Pancreas (tissue), 10 donors: ENCODE measurements at regions not wholly inside any gene's neighbourhood (a gene's known extent, or its start where the extent isn't known, plus 50 kb on each side); places are given as distances from the start of the nearest gene placed in this dataset.

Experiments
- ATAC-seq, 4 donors: fragments of 200-7000 bp; cut with Tn5 transposase; one replicate each; pipeline versions ENCODE4 v1.8.0 to v1.9.1; 2020; ENCODE audit warnings: mild to moderate bottlenecking in 4 of 4, moderate library complexity in 4 of 4
- DNase-seq, 6 donors: peaks; one replicate each; pipeline ENCODE4 v3.0.0-alpha.2; 2020
- FAIRE-seq: peaks from 2 replicates; lab custom pipeline; 2012; peaks lifted over from hg19 to GRCh38; lab: Jason Lieb, UNC
- H3K27ac ChIP-seq, 4 donors: fragments of 200-600 bp; sonication (generic); 1 replicate in 3 of 4; 2 replicates in 1 of 4; pipeline versions ENCODE4 v1.5.0 to v1.8.0; 2020
- H3K27me3 ChIP-seq, 4 donors: fragments of 200-600 bp; one replicate each; pipeline ENCODE4 v1.8.0; 2021
- H3K36me3 ChIP-seq, 3 donors: fragments of 200-600 bp; sonication (generic) in 1 of 3; one replicate each; pipeline versions ENCODE4 v1.5.0 to v1.8.0; 2020 to 2021
- H3K4me1 ChIP-seq, 3 donors: fragments of 200-600 bp; one replicate each; pipeline ENCODE4 v1.8.0; 2021
- H3K4me3 ChIP-seq, 4 donors: fragments of 200-600 bp; sonication (generic) in 2 of 4; one replicate each; pipeline versions ENCODE4 v1.5.0 to v1.8.0; 2020 to 2021
- H3K9me3 ChIP-seq, 4 donors: fragments of 200-600 bp; one replicate each; pipeline ENCODE4 v1.8.0; 2021
- WGBS, 2 donors: extraction: QIAGEN DNeasy Blood & Tissue Kit; methylation state at CpG; one replicate each; pipeline ENCODE4 v1.1.7; 2013; 5-methylcytosine and 5-hydroxymethylcytosine counted together
- intact Hi-C, 3 donors: fragments of 100-400 bp; cut with DNase I; formaldehyde crosslinking; loops; one replicate each; pipeline versions ENCODE4 v1.11.1 to v1.14.2; 2022
- TF ChIP-seq, protein P1 (sequence below), 4 donors: fragments of 200-600 bp; sonication (generic) in 3 of 4; IDR thresholded peaks; one replicate each; pipeline versions ENCODE4 v1.5.0 to v1.8.0; 2021; ENCODE audit warnings: antibody characterized with exemption in 4 of 4
- donor health status: healthy with polysubstance abuse.
- donor health status: DM: no; HTN: no; CAD: no; lungs with moderate emphysema.
- donor health status: DM: no; HTN: no; CAD: no.
- donor health status: control.
- donor health status: control.
- donor health status: Bipolar disorder and iron deficiency.
- donor health status: DM: yes; HTN: yes; CAD: no.
- donor health status: DM: no; HTN: no; CAD: no.
- donor health status: DM: no; HTN: no; CAD: no.
- donor health status: DM: yes; HTN: yes; CAD: no.

DNA sequence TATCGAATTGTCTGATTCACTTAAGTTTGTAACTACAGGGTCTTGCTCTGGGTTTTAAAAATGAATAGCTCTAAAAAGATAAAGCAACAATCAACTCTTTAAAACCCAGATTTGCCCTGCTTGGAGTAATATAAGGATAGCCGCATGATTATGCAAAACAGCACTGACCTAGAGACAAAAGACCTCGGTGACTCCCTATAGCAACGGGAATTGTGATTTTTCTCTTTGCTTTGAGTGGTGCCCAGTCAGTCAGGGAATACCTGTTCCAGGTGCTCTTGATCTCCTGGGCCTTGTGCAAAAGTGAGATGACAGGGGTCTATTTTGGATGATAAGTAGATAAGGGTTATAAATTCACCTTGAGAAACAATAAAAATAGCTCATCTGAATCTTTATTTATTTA lies 336.3 kb upstream of the NOX3 start:
- intact Hi-C loops = no loop called here
- Histone ChIP-seq H3K27ac (no peak overlapping the region), H3K4me1 (no peaks in the 10 kb centered on the region), H3K9me3 (no peaks in the 10 kb centered on the region), H3K4me3 (no peak overlapping the region), H3K27me3 (no peaks in the 10 kb centered on the region), H3K36me3 (no peaks in the 10 kb centered on the region)
- TF ChIP-seq, protein P1, sequence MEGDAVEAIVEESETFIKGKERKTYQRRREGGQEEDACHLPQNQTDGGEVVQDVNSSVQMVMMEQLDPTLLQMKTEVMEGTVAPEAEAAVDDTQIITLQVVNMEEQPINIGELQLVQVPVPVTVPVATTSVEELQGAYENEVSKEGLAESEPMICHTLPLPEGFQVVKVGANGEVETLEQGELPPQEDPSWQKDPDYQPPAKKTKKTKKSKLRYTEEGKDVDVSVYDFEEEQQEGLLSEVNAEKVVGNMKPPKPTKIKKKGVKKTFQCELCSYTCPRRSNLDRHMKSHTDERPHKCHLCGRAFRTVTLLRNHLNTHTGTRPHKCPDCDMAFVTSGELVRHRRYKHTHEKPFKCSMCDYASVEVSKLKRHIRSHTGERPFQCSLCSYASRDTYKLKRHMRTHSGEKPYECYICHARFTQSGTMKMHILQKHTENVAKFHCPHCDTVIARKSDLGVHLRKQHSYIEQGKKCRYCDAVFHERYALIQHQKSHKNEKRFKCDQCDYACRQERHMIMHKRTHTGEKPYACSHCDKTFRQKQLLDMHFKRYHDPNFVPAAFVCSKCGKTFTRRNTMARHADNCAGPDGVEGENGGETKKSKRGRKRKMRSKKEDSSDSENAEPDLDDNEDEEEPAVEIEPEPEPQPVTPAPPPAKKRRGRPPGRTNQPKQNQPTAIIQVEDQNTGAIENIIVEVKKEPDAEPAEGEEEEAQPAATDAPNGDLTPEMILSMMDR (IDR thresholded peaks at IDR 0.05) = no peak
- FAIRE-seq = no peak
- DNase-seq = no peak
- ATAC-seq = no peak
- 67 to 79% methylated on average over 4 of the region's 4 CpGs for WGBS, 2 donors

DNA sequence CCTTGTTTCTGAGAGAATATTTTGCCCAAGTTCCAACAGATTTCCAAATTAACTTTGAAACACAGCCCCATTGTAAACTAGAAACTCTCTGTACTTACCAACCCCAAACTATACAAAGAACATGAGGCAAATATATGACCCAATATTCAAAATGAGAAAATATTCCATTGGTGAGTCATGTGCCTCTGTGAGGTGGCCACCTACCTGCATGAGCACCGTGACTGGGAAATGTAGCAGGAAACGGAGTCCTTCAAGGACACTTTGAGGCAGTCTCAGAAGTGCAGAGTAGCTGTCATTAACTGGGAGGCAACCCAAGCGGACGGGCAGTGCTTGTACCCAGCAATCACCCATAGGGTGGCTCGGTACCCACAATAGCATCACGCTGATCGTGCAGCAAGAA lies 335.5 kb upstream of the NOX3 start:
- no peak overlapping the region for H3K4me3 ChIP-seq
- WGBS, 2 donors = 68 to 83% methylated on average over 7 of the region's 7 CpGs
- ATAC-seq (no peak), DNase-seq (no peak), FAIRE-seq (no peak)
- H3K36me3 ChIP-seq = no peaks in the 10 kb centered on the region
- no peaks in the 10 kb centered on the region for H3K4me1 ChIP-seq
- TF ChIP-seq, protein P1 (IDR thresholded peaks at IDR 0.05) = no peak
- H3K27ac ChIP-seq = no peak overlapping the region
- no peaks in the 10 kb centered on the region for H3K27me3 ChIP-seq
- H3K9me3 ChIP-seq = no peaks in the 10 kb centered on the region
- intact Hi-C loops = no loop called here

GRCh38 chr6:155787168-155787567 lies 331.5 kb upstream of the NOX3 start:
- DNase-seq = no peak
- no peak for ATAC-seq
- 79 to 92% methylated on average over 5 of the region's 5 CpGs for WGBS, 2 donors

DNA sequence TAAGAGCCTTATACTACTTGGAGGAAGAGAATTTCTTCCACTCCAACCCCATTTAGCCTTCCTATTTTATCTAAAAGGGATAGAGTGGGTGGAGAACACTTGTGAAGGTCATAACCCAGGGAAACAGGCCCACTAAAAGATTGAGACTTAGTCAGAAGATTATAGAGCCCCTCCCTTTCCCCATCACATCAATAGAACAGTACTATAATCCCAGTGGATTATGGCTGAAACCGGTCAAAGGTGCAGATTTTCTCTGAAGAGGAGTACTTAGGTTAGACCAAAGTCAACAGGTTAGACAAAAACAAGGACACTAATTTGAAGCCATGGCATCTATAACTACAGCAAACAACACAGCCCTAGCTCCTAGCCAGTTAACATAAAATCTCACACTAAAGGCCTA lies 330.9 kb upstream of the NOX3 start:
- no peak overlapping the region for H3K27ac ChIP-seq
- FAIRE-seq (no peak), DNase-seq (no peak), ATAC-seq (no peak)
- H3K4me3 ChIP-seq = no peak overlapping the region
- H3K27me3 ChIP-seq = no peaks in the 10 kb centered on the region
- WGBS, 2 donors = 83 to 90% methylated on average over 1 of the region's 1 CpG
- TF ChIP-seq, protein P1 (IDR thresholded peaks at IDR 0.05) = no peak
- intact Hi-C loops = no loop called here
- no peaks in the 10 kb centered on the region for H3K9me3 ChIP-seq
- H3K36me3 ChIP-seq = no peaks in the 10 kb centered on the region
- H3K4me1 ChIP-seq = no peaks in the 10 kb centered on the region

More at GRCh38 chr6:155787168-155787567, 331.5 kb upstream of the NOX3 start:
- H3K27ac ChIP-seq = no peak overlapping the region
- intact Hi-C loops = no loop called here
- no peaks in the 10 kb centered on the region for H3K36me3 ChIP-seq
- H3K27me3 ChIP-seq = no peaks in the 10 kb centered on the region
- FAIRE-seq = no peak
- TF ChIP-seq, protein P1 (IDR thresholded peaks at IDR 0.05) = no peak
- H3K4me3 ChIP-seq = no peak overlapping the region
- no peaks in the 10 kb centered on the region for H3K4me1 ChIP-seq
- no peaks in the 10 kb centered on the region for H3K9me3 ChIP-seq

GRCh38 chr6:155782739-155783459 lies 327.3 kb upstream of the NOX3 start:
- H3K9me3 ChIP-seq = no peaks in the 10 kb centered on the region
- H3K4me3 ChIP-seq = no peak overlapping the region
- WGBS, 2 donors = 60 to 73% methylated on average over 9 of the region's 9 CpGs
- no peaks in the 10 kb centered on the region for H3K27me3 ChIP-seq
- peak overlapping the region in 2 of 4 donors; percentile 29 to 48 for H3K27ac ChIP-seq
- ATAC-seq = no peak
- no peak for DNase-seq
- FAIRE-seq = no peak
- H3K36me3 ChIP-seq = no peaks in the 10 kb centered on the region
- H3K4me1 ChIP-seq = no peaks in the 10 kb centered on the region
- intact Hi-C loops = no loop called here
- TF ChIP-seq, protein P1 (IDR thresholded peaks at IDR 0.05) = no peak
